Fibroblast of skin of left quadriceps (primary cell): ENCODE measurements at regions not wholly inside any gene's neighbourhood (a gene's known extent, or its start where the extent isn't known, plus 50 kb on each side); places are given as distances from the start of the nearest gene placed in this dataset.

Source experiments
- DNase-seq, 2 experiments: peaks; one replicate each; pipeline ENCODE4 v3.0.0-alpha.2; 2013; ENCODE audit warnings: low read depth in 2 of 2

GRCh38 chr13:59531571-59532091 is 632.1 kb downstream of the DIAPH3 start:
- peak; percentile 38 to 42 for DNase-seq

GRCh38 chr13:59532405-59532804 is 631.3 kb downstream of the DIAPH3 start:
- no peak for DNase-seq

- no peak for DNase-seq
Measured at GRCh38 chr13:59533561-59534555, 629.9 kb downstream of the DIAPH3 start.

- no peak for DNase-seq
Measured at GRCh38 chr13:59534806-59535205, 628.9 kb downstream of the DIAPH3 start.

- no peak for DNase-seq
Measured at GRCh38 chr13:59537500-59537899, 626.2 kb downstream of the DIAPH3 start.

- DNase-seq: no peak
Measured at GRCh38 chr13:59538512-59538911, 625.2 kb downstream of the DIAPH3 start.

- no peak for DNase-seq
Measured at GRCh38 chr13:59542303-59542702, 621.4 kb downstream of the DIAPH3 start.

GRCh38 chr13:59543418-59543817 is 620.3 kb downstream of the DIAPH3 start:
- no peak for DNase-seq

GRCh38 chr13:59545007-59545406 is 618.7 kb downstream of the DIAPH3 start:
- DNase-seq: no peak

GRCh38 chr13:59546178-59546577 is 617.5 kb downstream of the DIAPH3 start:
- DNase-seq: no peak

GRCh38 chr13:59547950-59548349 is 615.8 kb downstream of the DIAPH3 start:
- no peak for DNase-seq

GRCh38 chr13:59562924-59563323 is 600.8 kb downstream of the DIAPH3 start:
- no peak for DNase-seq

- DNase-seq: no peak
Measured at GRCh38 chr13:59566561-59566960, 597.2 kb downstream of the DIAPH3 start.

GRCh38 chr13:59568306-59568705 is 595.4 kb downstream of the DIAPH3 start:
- no peak for DNase-seq

- DNase-seq: no peak
Measured at GRCh38 chr13:59570204-59570603, 593.5 kb downstream of the DIAPH3 start.

GRCh38 chr13:59584101-59584500 is 579.6 kb downstream of the DIAPH3 start:
- DNase-seq: no peak

- no peak for DNase-seq
Measured at GRCh38 chr13:59584761-59585670, 578.7 kb downstream of the DIAPH3 start.

- DNase-seq: no peak
Measured at GRCh38 chr13:59587030-59587429, 576.7 kb downstream of the DIAPH3 start.

GRCh38 chr13:59587971-59588716 is 575.6 kb downstream of the DIAPH3 start:
- DNase-seq: no peak

GRCh38 chr13:59588717-59589067 is 575.0 kb downstream of the DIAPH3 start:
- no peak for DNase-seq

GRCh38 chr13:59601993-59602392 is 561.7 kb downstream of the DIAPH3 start:
- no peak for DNase-seq

GRCh38 chr13:59603646-59604045 is 560.1 kb downstream of the DIAPH3 start:
- no peak for DNase-seq
